OCI-LY1 (cell line): ENCODE measurements at regions not wholly inside any gene's neighbourhood (a gene's known extent, or its start where the extent isn't known, plus 50 kb on each side); places are given as distances from the start of the nearest gene placed in this dataset.

Experiments
- EZH2 ChIP-seq: fragments of 200-600 bp; sonication (generic), shearing (Covaris generic); IDR thresholded peaks from 2 replicates; pipeline ENCODE4 v1.8.0; 2017; ENCODE audit warnings: borderline replicate concordance, mixed run types, mild to moderate bottlenecking, antibody characterized with exemption, low read length, moderate library complexity, mixed read lengths
- TF ChIP-seq, protein P1 (sequence below): fragments of 200-600 bp; sonication (generic), shearing (Covaris generic); IDR thresholded peaks from 2 replicates; pipeline ENCODE4 v1.5.1; 2017; ENCODE audit warnings: mild to moderate bottlenecking, antibody characterized with exemption, low read length, moderate library complexity, mixed read lengths

DNA sequence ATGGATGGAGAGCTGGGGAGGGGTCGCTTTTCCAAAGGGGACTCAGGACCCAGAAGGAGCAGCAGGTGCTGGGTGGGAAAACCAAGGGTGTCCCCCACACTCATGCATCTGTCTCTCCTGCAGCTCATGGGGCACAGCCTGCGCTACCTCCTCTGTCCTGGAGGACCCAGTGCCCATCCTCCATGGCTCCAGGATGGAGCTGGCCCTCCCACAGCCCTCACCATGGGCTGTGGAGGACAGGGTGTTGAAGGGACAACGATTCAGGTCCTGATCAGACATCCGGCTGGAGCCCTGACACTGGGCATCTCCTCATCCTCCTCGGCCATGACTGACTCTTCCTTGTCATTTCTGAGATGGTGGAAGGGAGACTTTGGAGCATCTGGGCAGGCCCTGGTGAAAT lies 97.9 kb upstream of the SULF2 start:
- TF ChIP-seq, protein P1, sequence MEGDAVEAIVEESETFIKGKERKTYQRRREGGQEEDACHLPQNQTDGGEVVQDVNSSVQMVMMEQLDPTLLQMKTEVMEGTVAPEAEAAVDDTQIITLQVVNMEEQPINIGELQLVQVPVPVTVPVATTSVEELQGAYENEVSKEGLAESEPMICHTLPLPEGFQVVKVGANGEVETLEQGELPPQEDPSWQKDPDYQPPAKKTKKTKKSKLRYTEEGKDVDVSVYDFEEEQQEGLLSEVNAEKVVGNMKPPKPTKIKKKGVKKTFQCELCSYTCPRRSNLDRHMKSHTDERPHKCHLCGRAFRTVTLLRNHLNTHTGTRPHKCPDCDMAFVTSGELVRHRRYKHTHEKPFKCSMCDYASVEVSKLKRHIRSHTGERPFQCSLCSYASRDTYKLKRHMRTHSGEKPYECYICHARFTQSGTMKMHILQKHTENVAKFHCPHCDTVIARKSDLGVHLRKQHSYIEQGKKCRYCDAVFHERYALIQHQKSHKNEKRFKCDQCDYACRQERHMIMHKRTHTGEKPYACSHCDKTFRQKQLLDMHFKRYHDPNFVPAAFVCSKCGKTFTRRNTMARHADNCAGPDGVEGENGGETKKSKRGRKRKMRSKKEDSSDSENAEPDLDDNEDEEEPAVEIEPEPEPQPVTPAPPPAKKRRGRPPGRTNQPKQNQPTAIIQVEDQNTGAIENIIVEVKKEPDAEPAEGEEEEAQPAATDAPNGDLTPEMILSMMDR = no peak
- no peak for TF ChIP-seq EZH2
